ENCODE measurements at regions not wholly inside any gene's neighbourhood (a gene's known extent, or its start where the extent isn't known, plus 50 kb on each side); places are given as distances from the start of the nearest gene placed in this dataset.

- Histone ChIP-seq H3K9me3 (ENCODE audit: control insufficient read depth, low read depth, low read length) (no peaks in the 10 kb centered on the region), H3K9ac (ENCODE audit: control insufficient read depth, extremely low read depth, insufficient read depth, low read length) (no peak overlapping the region), H3K36me3 (ENCODE audit: control insufficient read depth in 2 of 2, extremely low read depth in 1 of 2, insufficient read depth in 2 of 2, low read length in 2 of 2) (no peaks in the 10 kb centered on the region), H3K27ac (ENCODE audit: control insufficient read depth, insufficient read depth, low read length) (no peak overlapping the region), H3K4me1 (ENCODE audit: control insufficient read depth, extremely low read depth, insufficient read depth, low read length) (no peaks in the 10 kb centered on the region), H3K9me1 (ENCODE audit: control insufficient read depth, extremely low read depth, insufficient read depth, low read length) (no peaks in the 10 kb centered on the region), H3K4me3 (ENCODE audit: control insufficient read depth in 2 of 3, extremely low read depth in 1 of 3, insufficient read depth in 2 of 3, low read depth in 1 of 3, low read length in 3 of 3) (no peak overlapping the region), H3K4me2 (ENCODE audit: control insufficient read depth, extremely low read depth, insufficient read depth, low read depth, low read length) (no peak overlapping the region), H2AFZ (ENCODE audit: control insufficient read depth, low read length) (no peak overlapping the region), H4K20me1 (ENCODE audit: control insufficient read depth, extremely low read depth, insufficient read depth, low read length) (no peaks in the 10 kb centered on the region), H3K79me2 (ENCODE audit: control insufficient read depth, insufficient read depth, low read length) (no peaks in the 10 kb centered on the region), H3K27me3 (ENCODE audit: control insufficient read depth, extremely low read depth, insufficient read depth, low read length) (no peaks in the 10 kb centered on the region)
- no peak for TF ChIP-seq EZH2 (IDR thresholded peaks at IDR 0.05; ENCODE audit: low read length)
- DNase-seq (ENCODE audit: low read depth, low spot score) (no peak), FAIRE-seq (no peak)
- dilution Hi-C loops (cut with MboI; ENCODE audit: extremely low pct_ligation_motif_present, low sequenced_read_pairs): no loop called here
Observed at GRCh38 chr6:164336455-164336854, 921.9 kb downstream of the QKI start.

GRCh38 chr6:164331026-164331425 lies 916.5 kb downstream of the QKI start:
- DNase-seq (ENCODE audit: low read depth, low spot score) (no peak), FAIRE-seq (no peak)
- no peak overlapping the region for H3K4me3 ChIP-seq (ENCODE audit: control insufficient read depth in 2 of 3, extremely low read depth in 1 of 3, insufficient read depth in 2 of 3, low read depth in 1 of 3, low read length in 3 of 3)
- H3K9ac ChIP-seq (ENCODE audit: control insufficient read depth, extremely low read depth, insufficient read depth, low read length): no peak overlapping the region
- no peak overlapping the region for H2AFZ ChIP-seq (ENCODE audit: control insufficient read depth, low read length)
- no peaks in the 10 kb centered on the region for H3K36me3 ChIP-seq (ENCODE audit: control insufficient read depth in 2 of 2, extremely low read depth in 1 of 2, insufficient read depth in 2 of 2, low read length in 2 of 2)
- H3K9me1 ChIP-seq (ENCODE audit: control insufficient read depth, extremely low read depth, insufficient read depth, low read length): no peaks in the 10 kb centered on the region
- H3K9me3 ChIP-seq (ENCODE audit: control insufficient read depth, low read depth, low read length): no peaks in the 10 kb centered on the region
- TF ChIP-seq EZH2 (IDR thresholded peaks at IDR 0.05; ENCODE audit: low read length): no peak
- no peak for TF ChIP-seq CTCF (optimal IDR thresholded peaks at IDR 0.05 in 1 of 3, IDR thresholded peaks at IDR 0.05 in 1 of 3, conservative IDR thresholded peaks at IDR 0.05 in 1 of 3; ENCODE audit: extremely low read depth in 1 of 3, insufficient read depth in 2 of 3, low read length in 3 of 3)
- no peak overlapping the region for H3K4me2 ChIP-seq (ENCODE audit: control insufficient read depth, extremely low read depth, insufficient read depth, low read depth, low read length)
- no peak overlapping the region for H3K27ac ChIP-seq (ENCODE audit: control insufficient read depth, insufficient read depth, low read length)
- no peaks in the 10 kb centered on the region for H3K27me3 ChIP-seq (ENCODE audit: control insufficient read depth, extremely low read depth, insufficient read depth, low read length)
- H3K4me1 ChIP-seq (ENCODE audit: control insufficient read depth, extremely low read depth, insufficient read depth, low read length): no peaks in the 10 kb centered on the region
- H4K20me1 ChIP-seq (ENCODE audit: control insufficient read depth, extremely low read depth, insufficient read depth, low read length): no peaks in the 10 kb centered on the region
- no peaks in the 10 kb centered on the region for H3K79me2 ChIP-seq (ENCODE audit: control insufficient read depth, insufficient read depth, low read length)
- dilution Hi-C loops (cut with MboI; ENCODE audit: extremely low pct_ligation_motif_present, low sequenced_read_pairs): no loop called here

GRCh38 chr6:164325168-164325567 lies 910.6 kb downstream of the QKI start:
- dilution Hi-C loops (cut with MboI; ENCODE audit: extremely low pct_ligation_motif_present, low sequenced_read_pairs): no loop called here
- TF ChIP-seq EZH2 (IDR thresholded peaks at IDR 0.05; ENCODE audit: low read length) (no peak), CTCF (optimal IDR thresholded peaks at IDR 0.05 in 1 of 3, IDR thresholded peaks at IDR 0.05 in 1 of 3, conservative IDR thresholded peaks at IDR 0.05 in 1 of 3; ENCODE audit: extremely low read depth in 1 of 3, insufficient read depth in 2 of 3, low read length in 3 of 3) (no peak)
- H3K36me3 ChIP-seq (ENCODE audit: control insufficient read depth in 2 of 2, extremely low read depth in 1 of 2, insufficient read depth in 2 of 2, low read length in 2 of 2): no peaks in the 10 kb centered on the region
- H3K9me1 ChIP-seq (ENCODE audit: control insufficient read depth, extremely low read depth, insufficient read depth, low read length): no peaks in the 10 kb centered on the region
- H3K9ac ChIP-seq (ENCODE audit: control insufficient read depth, extremely low read depth, insufficient read depth, low read length): no peak overlapping the region
- H3K4me3 ChIP-seq (ENCODE audit: control insufficient read depth in 2 of 3, extremely low read depth in 1 of 3, insufficient read depth in 2 of 3, low read depth in 1 of 3, low read length in 3 of 3): no peak overlapping the region
- no peak for DNase-seq (ENCODE audit: low read depth, low spot score)
- H3K9me3 ChIP-seq (ENCODE audit: control insufficient read depth, low read depth, low read length): no peaks in the 10 kb centered on the region
- H4K20me1 ChIP-seq (ENCODE audit: control insufficient read depth, extremely low read depth, insufficient read depth, low read length): no peaks in the 10 kb centered on the region
- H2AFZ ChIP-seq (ENCODE audit: control insufficient read depth, low read length): no peak overlapping the region
- no peaks in the 10 kb centered on the region for H3K27me3 ChIP-seq (ENCODE audit: control insufficient read depth, extremely low read depth, insufficient read depth, low read length)
- no peak overlapping the region for H3K27ac ChIP-seq (ENCODE audit: control insufficient read depth, insufficient read depth, low read length)
- FAIRE-seq: no peak
- H3K4me2 ChIP-seq (ENCODE audit: control insufficient read depth, extremely low read depth, insufficient read depth, low read depth, low read length): no peak overlapping the region
- H3K4me1 ChIP-seq (ENCODE audit: control insufficient read depth, extremely low read depth, insufficient read depth, low read length): peaks cover 9% of the 10 kb centered on the region
- no peaks in the 10 kb centered on the region for H3K79me2 ChIP-seq (ENCODE audit: control insufficient read depth, insufficient read depth, low read length)

Data from keratinocyte (primary cell).